ENCODE measurements at regions not wholly inside any gene's neighbourhood (a gene's known extent, or its start where the extent isn't known, plus 50 kb on each side); places are given as distances from the start of the nearest gene placed in this dataset.

- Mint-ChIP-seq H3K4me3 (no peak overlapping the region), H3K27me3 (ENCODE audit: low read depth) (no peaks in the 10 kb centered on the region), H3K4me1 (peaks cover 7% of the 10 kb centered on the region), H3K36me3 (ENCODE audit: low read depth) (no peaks in the 10 kb centered on the region), H3K9me3 (peaks cover 3% of the 10 kb centered on the region), H3K27ac (ENCODE audit: unreplicated experiment) (no peak overlapping the region)
- TF ChIP-seq CTCF (conservative IDR thresholded peaks at IDR 0.05): no peak
- DNase-seq (ENCODE audit: low read depth, low spot score): no peak
These were observed 170.4 kb upstream of the CWC22 start for GRCh38 chr2:180177534-180177933.

DNA sequence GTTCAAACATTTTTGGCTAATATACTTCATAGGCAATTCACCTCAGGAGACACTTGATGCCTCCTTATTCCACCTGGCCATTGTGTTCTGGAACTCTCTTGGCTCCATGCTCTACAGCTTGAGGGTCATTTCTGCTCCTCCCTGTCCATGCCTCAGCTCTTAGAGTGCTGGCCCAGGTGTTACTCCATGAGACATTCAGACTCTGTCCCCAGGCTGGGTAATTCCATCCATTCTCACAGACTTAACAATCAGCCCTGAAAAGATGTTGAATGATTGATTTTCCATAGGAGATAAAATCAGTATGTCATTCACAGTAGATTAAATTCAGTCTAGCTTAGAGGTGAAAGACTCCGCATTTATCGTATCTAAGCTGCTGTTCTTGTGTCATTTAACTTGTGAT lies 168.6 kb upstream of the CWC22 start:
- Mint-ChIP-seq H3K9me3 (peaks cover 6% of the 10 kb centered on the region), H3K27me3 (ENCODE audit: low read depth) (no peaks in the 10 kb centered on the region), H3K4me3 (no peak overlapping the region), H3K4me1 (peaks cover 7% of the 10 kb centered on the region), H3K27ac (ENCODE audit: unreplicated experiment) (no peak overlapping the region), H3K36me3 (ENCODE audit: low read depth) (no peaks in the 10 kb centered on the region)
- TF ChIP-seq CTCF (conservative IDR thresholded peaks at IDR 0.05): no peak
- DNase-seq (ENCODE audit: low read depth, low spot score): no peak

- DNase-seq (ENCODE audit: low read depth, low spot score): no peak
- no peak for TF ChIP-seq CTCF (conservative IDR thresholded peaks at IDR 0.05)
These were observed 167.5 kb upstream of the CWC22 start for GRCh38 chr2:180174580-180174979.

DNA sequence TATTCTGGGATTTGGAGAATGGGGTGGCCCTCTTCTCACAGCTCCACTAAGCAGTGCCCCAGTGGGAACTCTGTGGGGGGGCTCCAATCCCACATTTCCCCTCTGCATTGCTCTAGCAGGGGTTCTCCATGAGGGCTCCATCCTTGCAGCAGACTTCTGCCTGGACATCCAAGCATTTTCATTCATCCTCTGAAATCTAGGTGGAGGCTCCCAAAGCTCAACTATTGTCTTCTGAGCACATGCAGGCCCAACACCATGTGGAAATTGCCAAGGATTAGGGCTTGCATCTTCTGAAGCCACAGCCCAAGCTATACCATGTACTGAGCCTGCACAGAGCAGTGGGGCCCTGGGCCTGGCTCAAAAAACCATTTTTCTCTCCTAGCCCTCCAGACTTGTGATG lies 162.4 kb upstream of the CWC22 start:
- Mint-ChIP-seq H3K4me1 (no peaks in the 10 kb centered on the region), H3K36me3 (ENCODE audit: low read depth) (peaks cover 18% of the 10 kb centered on the region), H3K27me3 (ENCODE audit: low read depth) (no peaks in the 10 kb centered on the region), H3K9me3 (peaks cover 16% of the 10 kb centered on the region), H3K4me3 (no peak overlapping the region), H3K27ac (ENCODE audit: unreplicated experiment) (no peak overlapping the region)
- TF ChIP-seq CTCF (conservative IDR thresholded peaks at IDR 0.05): no peak
- DNase-seq (ENCODE audit: low read depth, low spot score): no peak

More at GRCh38 chr2:180174580-180174979, 167.5 kb upstream of the CWC22 start:
- peaks cover 14% of the 10 kb centered on the region for H3K9me3 Mint-ChIP-seq
- no peak overlapping the region for H3K27ac Mint-ChIP-seq (ENCODE audit: unreplicated experiment)
- H3K36me3 Mint-ChIP-seq (ENCODE audit: low read depth): peaks cover 9% of the 10 kb centered on the region
- no peak overlapping the region for H3K4me3 Mint-ChIP-seq
- H3K4me1 Mint-ChIP-seq: peaks cover 7% of the 10 kb centered on the region
- no peaks in the 10 kb centered on the region for H3K27me3 Mint-ChIP-seq (ENCODE audit: low read depth)

GRCh38 chr2:180161415-180161814 lies 154.3 kb upstream of the CWC22 start:
- Mint-ChIP-seq H3K27ac (ENCODE audit: unreplicated experiment) (no peak overlapping the region), H3K36me3 (ENCODE audit: low read depth) (no peaks in the 10 kb centered on the region), H3K9me3 (peaks cover 2% of the 10 kb centered on the region), H3K4me3 (no peak overlapping the region), H3K4me1 (peaks cover 7% of the 10 kb centered on the region), H3K27me3 (ENCODE audit: low read depth) (no peaks in the 10 kb centered on the region)
- DNase-seq (ENCODE audit: low read depth, low spot score): no peak
- TF ChIP-seq CTCF (conservative IDR thresholded peaks at IDR 0.05): no peak

DNA sequence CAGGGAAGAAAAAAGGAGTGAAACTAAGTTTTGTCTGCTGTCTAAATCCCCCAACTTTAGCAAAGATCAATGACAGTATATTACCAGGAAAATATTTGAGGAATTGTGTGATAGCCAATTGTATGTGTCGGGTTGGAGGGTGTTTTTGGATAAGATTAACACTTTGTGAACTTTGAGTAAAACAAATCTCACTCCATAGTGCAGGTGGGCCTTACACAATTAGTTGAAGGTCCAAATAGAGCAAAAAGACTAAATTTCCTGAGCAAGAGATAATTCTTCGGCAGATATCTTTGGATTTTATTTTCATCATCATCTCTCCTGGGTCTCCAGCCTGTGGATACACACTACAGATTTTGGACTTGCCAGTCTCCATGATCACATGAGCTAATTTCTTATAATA lies 152.8 kb upstream of the CWC22 start:
- no peak overlapping the region for H3K27ac Mint-ChIP-seq (ENCODE audit: unreplicated experiment)
- no peaks in the 10 kb centered on the region for H3K27me3 Mint-ChIP-seq (ENCODE audit: low read depth)
- peaks cover 2% of the 10 kb centered on the region for H3K9me3 Mint-ChIP-seq
- no peak for DNase-seq (ENCODE audit: low read depth, low spot score)
- H3K4me3 Mint-ChIP-seq: no peak overlapping the region
- peaks cover 7% of the 10 kb centered on the region for H3K4me1 Mint-ChIP-seq
- no peak for TF ChIP-seq CTCF (conservative IDR thresholded peaks at IDR 0.05)
- H3K36me3 Mint-ChIP-seq (ENCODE audit: low read depth): no peaks in the 10 kb centered on the region
